IPS DF 4.7 (cell line): ENCODE measurements at regions not wholly inside any gene's neighbourhood (a gene's known extent, or its start where the extent isn't known, plus 50 kb on each side); places are given as distances from the start of the nearest gene placed in this dataset.
"Not testable (repeated sequence)": the region's sequence is repeated elsewhere in the genome, so short reads cannot be mapped to it uniquely, and the experiment has no call there.

Source experiments
- DNase-seq: peaks from one replicate; pipeline ENCODE4 v3.0.0-alpha.2; 2013; ENCODE audit warnings: low spot score; ENCODE audit errors: extremely low read depth

DNA sequence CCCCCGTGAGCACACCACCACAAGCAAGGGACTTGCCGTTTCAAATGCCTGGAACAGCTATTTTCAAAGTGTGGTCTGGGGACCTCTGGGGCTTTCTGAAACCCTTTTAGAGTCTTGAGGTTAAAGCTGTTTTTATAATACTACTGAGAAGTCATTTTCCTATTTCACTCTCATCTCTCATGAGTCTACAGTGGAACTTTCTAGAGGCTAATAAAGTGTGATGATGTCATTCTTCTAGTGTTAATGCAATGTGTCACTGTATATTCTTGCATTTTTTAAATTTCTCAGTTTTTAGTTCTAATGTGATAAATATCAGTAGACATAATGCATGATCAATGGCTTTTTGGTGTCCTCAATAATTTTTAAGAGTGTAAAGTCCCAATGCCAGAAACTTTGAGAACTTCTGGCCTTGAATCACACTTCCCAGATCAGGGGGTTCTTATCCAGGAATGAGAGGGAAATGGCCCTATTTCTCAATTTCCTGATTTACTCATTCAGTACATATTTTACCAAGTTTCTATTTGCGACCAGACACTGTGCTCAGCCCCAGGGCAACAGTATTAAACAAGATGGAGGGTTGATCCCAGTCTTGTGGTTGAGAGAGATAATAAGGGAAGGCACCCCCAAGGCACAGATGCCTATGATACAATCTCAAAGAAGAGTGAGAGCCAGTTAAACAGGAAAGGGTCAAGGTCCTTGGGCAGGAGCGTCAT, 444.0 kb downstream of the HS3ST3B1 start:
- no peak for DNase-seq

DNA sequence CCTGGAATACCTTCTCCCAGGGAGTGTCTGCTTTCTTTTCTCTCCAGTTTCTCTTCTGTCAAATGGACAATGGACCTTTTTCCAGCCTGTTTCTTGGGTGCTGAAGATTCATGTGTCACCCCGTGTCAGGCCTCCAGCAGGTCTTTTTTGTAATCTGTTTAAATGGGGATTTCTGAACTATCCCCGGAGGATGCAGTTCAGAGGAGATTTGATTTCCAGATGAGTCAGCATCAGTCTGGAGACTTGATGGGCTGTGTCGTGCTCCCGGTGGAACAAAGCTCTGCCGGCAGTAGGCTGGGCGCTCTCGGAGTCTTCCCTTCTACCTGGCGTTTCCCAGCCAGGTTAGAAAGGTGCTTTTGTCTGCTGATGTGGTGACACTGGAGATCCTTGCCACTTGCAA, 440.6 kb downstream of the HS3ST3B1 start:
- no peak for DNase-seq

DNA sequence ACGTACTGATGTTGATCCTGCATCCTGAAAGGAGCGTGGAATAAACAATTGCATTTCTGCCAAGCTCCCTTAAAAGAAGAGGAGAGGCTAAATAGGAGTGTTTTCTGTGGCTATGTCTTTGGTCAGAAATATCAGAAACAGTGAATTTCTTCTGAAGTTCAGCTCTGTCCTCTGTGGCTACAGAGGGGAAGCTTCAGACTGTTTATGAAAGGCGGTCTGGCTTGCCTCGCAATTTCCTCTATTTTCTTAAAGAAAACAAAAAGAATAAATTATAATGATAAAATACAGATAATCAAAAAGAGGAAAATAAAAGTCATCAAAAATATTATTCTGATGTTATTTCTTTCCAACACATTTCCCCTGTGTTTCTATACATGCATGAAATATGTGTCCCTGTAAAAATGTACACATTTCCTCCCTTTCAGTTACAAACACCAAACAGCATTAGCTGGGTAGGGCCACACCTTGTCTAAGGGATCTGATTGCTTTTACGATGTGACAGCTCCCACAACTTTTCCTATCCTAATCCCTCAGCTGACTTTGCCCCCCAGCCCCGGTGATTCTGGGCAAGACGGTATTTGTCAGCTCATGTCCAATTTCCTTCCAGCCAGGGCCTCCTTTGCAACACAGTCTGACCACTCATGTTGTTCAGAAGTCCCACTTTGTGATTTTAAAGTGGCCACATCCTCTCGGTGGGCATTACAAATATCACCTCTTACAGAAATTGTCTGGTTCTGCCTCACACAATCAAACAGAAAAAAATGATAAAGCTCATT, 439.0 kb downstream of the HS3ST3B1 start:
- no peak for DNase-seq

DNA sequence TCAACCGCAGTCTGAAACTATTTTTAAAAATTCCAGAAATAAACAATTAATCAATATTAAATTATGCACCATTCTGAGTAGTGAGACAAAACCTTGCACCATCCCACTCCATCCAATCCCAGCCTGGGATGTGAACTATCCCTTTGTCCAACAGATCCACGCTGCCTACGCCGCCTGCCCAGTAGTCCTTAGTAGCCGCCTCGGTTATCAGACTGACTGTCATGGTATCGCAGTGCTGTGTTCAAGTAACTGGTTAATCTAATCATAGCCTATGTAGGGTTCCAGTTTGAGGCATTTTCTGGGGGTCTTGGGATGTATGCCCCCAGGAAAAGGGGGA, 437.7 kb downstream of the HS3ST3B1 start:
- DNase-seq, result no peak

DNA sequence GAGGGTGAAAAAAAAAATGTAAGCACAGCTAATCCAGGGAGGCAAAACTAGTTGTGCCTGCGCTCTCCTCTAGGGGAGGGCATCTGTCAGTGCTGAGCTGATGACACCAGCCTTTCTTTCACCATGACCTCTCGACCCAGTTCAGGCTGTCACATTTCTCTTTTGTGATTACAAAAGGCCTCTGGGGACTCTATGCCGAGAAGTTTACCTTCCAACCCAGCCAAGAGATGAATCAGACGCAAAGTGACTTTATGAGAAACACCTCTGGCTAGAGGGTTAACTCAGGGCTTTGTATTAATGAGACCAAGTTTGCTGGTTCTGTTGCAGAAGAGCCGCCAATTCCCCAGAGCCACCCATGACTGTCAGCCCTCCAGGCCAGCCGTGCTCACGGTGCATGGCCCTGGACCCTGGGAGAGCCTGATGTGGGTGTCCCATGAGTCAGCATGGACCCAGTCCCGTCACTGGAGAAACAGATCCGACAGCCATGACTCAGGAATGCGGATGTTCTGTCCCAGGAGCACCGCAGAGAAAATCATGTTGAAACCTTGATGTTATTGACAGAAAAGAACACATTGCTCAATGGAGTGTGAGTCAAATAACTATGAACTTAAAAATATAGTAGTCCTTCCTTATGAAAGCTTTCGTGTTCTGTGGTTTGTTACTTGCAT, 437.2 kb downstream of the HS3ST3B1 start:
- DNase-seq, result no peak

DNA sequence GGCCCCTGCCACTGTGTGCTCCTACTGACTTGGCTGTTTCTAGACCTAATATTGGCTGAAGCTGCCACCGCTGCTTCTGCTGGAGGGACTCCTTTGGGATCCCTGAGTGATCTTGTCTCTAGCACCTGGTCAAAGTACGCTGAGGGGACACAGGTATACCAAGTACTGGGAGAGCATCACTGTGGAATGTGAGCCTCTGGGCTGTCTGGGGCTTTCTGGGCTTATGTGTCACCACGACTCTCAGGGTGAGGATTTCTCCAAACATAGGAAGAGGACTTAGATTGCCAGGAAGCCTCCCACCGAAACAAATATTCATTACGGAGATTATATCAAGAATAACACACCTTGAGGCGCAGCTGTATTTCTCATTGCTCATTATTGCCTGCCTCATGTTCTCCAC, 435.8 kb downstream of the HS3ST3B1 start:
- no peak for DNase-seq

DNA sequence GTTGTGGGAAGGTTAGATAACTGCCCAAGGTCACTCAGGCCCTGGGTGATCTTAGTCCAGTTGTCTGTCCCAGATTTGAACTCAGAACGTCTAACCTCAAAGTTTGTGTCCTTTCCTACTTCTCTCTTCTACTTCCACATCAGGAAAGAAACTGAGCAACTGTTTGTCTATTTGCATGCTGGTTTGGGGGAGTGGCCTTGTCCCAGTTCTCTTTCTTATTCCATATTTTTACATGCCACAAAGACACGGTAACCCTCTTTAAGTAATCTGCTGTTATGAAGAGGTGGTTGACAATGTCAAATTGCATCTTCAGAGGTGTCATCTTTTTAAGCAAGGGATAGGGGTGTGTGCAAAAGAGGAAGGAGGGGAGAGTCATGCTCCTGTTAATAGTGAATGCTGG, 432.5 kb downstream of the HS3ST3B1 start:
- no peak for DNase-seq

DNA sequence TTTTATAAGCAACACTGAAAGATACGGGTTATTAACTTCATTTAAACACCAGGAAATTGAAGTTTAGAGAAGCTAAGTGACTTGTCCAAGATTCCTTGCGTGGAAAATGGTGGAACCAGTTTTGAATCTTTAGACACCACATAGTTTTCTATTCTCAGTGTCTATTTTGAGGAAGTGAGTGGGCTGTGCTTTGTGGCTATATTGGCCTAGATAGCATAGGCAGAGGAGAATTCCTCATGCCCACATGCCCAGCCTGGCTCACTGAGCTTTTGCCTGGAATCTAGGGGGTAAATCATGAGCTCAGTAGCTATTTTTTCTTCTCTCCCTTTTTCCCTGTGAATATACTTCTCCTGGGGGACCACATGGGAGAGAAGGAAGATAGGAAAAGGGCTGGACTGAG, 431.3 kb downstream of the HS3ST3B1 start:
- DNase-seq, result no peak

DNA sequence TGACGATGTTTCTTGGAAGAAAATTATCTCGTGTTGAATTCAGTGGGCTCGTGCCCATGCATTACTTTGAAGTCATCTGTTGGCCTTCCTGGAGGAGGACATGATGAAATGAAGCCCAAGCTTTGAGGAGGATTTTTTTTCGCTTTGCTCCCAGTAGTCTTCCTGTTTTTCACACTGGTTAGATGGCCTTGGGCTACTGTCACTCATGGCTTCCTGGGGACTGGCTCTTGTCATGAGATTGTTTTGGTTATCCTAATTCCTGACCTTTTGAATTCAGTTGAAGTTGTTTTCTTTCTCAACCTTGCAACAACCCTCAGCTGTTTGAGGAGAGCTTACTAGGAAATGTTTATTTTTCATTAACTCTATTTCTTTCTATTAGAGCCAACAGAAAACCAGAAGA, 430.7 kb downstream of the HS3ST3B1 start:
- no peak for DNase-seq

DNA sequence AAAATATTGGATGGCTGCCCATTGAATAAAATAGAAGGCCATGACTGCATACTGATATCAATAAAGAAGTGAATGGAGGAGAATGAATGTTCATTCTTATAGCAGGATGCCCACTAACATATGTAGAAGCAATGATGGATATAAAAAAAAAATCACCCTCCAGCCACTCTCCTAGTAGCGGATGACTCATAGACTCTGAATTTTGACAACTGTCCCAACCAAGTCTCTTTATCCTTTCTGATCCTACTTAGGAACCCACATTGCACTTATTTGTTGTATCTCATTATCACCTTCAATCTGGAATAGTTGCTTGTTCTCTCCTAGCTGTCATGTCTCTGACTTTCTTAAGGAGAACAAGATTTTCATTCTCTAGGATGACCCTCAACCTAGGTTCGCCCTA, 429.9 kb downstream of the HS3ST3B1 start:
- no peak for DNase-seq

DNA sequence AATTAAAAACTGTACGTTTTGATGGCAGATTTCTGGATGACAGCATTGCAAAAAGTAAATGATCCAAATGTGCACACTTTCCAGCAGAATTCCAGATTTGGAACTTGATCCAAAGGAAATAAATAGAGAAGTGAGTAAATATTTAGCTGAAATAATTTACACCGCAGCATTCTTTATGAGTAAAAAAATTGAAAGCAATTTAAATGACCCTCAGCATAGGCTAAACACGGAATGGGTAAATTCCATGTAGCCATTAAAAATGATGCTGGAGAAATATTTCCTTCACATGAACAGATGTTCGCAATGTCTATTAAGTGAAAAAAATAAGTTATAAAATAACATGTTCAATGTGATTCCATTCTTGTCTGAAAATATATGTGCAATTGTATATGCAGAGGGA, 424.8 kb downstream of the HS3ST3B1 start:
- DNase-seq, result no peak

DNA sequence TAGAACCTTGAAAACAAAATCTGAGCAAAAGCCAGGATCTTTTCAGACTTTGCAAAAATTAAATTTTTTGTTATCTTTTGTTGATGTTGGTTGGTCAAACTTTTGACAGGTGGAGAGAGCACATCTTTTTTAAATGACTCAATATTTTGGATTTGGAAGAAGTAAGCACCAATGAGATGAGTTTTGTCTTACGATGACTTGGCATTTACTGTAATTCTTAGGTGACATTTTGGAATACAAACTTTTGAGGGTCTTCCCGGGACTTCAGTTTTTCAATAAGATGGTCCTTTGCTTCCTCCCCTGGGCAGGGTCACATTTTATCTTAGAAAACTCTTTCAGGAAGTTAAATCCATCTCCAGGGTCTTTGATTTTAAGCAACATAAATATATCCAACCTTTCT, 423.9 kb downstream of the HS3ST3B1 start:
- no peak for DNase-seq

DNA sequence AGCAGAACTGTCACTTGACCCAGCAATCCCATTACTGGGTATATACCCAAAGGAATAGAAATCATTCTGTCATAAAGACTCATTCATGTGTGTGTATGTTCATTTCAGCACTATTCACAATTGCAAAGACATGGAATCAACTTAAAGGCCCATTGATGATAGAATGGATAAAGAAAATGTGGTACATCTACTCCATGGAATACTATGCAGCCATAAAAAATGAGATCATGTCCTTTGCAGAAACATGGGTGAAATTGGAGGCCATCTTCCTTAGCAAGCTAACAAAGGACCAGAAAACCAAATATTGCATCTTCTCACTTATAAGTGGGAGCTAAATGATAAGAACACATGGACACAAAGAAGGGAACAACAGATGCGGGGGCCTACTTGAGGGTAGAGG, 422.5 kb downstream of the HS3ST3B1 start:
- not testable (repeated sequence) for DNase-seq

DNA sequence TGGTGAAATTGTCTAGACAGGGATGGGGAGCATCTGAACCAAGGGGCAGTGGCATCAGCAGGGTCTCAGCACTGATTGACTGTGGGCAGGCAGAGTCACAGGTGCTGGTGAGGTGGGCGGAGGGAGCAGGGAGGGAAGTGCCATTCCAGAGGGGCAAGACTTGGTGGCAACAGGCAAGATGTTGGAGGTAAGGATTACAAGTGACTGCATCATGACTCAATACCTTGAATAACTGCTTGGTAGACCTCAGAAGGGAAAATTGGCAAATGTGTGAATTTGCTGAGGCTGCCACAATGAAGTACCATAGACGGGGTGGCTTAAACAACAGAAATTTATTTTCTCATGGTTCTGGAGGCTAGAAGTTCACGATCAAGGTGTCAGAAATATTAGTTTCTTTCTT, 419.1 kb downstream of the HS3ST3B1 start:
- DNase-seq, result no peak

DNA sequence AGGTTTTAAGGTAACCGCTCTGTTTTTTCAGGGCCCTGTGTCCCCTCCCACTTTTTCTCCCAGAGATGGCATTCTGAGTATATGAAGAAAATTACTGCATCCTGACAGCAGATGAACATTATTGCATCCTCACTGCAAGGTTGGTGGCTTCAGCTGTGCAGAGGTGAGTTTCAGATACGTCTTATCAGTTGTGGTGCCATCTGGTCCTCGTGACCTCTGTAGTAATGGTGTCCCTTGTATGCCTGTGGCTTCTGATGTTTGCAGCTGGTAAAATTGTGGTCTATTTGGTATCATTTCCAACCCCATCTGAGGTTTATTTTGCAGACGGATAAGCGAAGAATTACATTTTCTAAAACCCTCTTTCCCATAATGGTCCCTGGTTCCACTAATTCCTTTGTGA, 417.0 kb downstream of the HS3ST3B1 start:
- DNase-seq, result no peak

DNA sequence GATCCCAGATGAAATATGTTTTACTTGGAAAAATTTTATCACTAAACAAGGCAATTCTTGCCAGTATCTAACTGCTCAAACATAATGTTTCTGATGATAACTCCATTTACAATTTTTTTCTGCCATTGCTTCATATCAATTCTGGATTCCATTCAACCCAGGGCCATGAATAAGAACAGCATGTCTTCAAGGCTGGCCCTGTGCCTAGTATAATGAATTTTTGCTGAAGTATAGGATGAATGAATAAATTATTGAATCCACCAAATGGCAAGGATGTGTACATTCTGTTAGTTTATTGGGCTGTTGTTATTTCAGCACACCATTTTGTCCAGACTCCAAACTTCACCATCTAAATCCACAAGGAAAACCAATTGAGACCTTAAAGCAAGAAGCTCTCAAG, 414.7 kb downstream of the HS3ST3B1 start:
- DNase-seq, result no peak

DNA sequence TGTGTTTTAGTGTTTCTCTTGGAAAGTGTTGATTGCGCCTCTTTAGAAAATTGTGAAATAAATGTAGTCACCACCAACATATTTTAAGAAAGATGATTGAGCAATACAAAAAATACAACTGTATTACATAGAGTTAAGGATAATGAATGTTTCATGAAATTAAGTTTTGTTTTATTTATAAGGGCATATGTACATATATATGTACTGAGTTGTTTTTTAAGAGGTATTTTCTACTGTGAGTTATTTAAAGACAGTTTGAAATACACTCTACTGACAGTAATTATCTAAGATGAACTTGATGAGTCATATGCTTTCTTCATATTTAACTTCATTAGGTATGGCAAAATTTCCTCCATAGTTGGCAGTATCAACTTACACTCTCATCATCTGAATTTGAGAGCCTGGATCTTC, 411.7 kb downstream of the HS3ST3B1 start:
- no peak for DNase-seq

DNA sequence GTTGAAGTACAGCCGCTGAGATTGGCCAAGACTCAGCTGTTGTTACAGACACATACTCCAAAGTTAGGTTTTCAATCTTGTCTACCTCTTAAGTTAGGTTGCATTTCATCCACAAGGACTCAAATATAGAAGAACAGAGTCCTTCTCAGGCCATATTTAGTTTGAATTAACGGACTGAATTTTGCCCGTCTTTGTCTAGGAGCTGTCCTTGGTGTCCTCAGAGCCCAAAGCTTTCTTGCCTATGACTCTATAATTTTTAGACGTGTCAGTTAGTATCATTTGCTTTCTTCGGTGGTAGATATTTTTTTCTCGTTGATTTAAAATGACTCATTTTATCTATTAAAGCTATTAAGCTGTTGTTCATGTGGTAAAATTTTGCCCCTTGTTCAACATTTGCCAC, 403.2 kb downstream of the HS3ST3B1 start:
- DNase-seq, result no peak

DNA sequence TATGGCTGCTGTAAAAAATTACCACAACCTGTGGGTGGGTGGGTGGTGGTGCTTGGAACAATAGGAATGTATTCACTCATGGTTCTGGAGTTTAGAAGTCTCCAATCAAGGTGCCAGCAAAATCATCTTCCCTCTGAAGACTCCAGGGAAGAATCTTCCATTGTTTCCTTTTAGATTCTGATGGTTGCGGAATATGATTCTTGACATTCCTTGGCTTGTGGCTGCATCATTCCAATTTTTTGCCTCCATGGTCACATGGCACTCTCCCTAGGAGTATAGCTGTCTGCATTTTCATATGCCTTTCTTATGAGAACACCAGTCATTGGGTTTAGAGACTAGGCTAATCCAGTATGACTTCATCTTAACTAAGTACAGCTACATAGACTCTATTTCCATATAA, 401.0 kb downstream of the HS3ST3B1 start:
- DNase-seq, result no peak

DNA sequence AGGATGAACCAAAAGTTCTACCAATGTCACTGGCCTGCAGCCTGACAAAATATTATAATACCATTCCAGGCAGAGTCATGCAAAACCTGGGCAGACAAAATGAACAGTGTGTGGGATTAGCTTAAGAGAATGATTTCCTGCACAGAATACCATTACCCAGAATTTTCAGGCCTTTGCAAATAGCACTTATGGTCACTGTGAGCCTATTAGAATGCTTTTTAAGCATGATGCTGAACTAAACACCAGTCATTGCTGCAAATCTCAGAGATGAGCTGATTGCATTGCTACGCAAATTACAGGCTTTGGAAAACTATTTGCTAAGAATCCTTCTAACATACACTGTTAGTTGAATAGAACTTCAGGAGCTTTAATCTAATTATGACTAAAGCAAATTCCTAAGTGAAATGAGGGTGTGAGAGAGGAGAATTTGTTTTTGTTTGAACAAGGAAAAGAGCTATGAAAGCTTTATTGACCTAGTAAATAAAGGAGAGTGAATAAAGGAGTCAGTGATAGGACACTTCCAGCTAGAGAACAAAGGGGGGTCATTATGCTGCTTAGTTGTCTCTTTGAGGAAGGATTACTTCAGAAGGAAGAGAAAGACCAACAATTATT, 398.8 kb downstream of the HS3ST3B1 start:
- DNase-seq, result no peak

DNA sequence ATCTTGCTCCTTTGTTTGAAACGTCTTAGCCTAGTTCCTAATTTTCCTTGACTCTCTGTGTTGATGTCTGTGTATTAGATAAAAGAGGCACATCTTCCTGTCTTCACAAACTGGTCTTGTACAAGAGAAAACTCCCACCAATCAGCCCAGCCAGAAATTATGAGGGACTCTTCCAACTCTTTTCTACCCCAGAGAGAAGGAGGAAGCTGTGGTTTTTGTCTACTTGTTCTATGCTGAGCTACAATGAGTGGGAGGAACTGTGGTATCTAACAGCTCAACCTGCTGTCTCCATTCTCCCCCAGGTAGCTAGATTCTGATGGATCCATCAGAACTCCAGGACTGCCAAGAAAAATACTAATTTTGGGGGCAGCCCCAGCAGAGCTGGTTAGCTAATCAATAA, 392.5 kb downstream of the HS3ST3B1 start:
- no peak for DNase-seq

DNA sequence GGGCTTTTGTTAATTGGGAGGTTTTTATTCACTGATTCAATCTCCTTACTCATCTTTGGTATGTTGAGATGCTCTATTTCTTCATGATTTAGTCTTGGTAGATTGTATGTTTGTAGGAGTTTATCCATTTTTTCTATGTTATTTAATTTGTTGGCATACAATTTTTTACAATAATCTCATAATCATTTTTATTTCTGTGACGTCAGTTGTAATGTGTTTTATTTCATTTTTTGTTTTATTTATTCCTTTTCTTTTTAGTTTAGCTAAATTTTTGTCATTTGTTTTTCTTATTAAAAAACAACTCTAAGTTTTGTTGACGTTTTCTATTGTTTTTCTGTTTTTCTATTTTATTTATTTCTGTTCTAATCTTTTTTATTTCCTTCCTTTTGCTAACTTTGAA, 389.8 kb downstream of the HS3ST3B1 start:
- no peak for DNase-seq
